ENCODE measurements at regions not wholly inside any gene's neighbourhood (a gene's known extent, or its start where the extent isn't known, plus 50 kb on each side); places are given as distances from the start of the nearest gene placed in this dataset.

GRCh38 chr9:13896922-13897835 lies 416.8 kb downstream of the NFIB start:
- peak; percentile 10 for DNase-seq

- no peak for DNase-seq
Observed at GRCh38 chr9:13896047-13896446, 417.9 kb downstream of the NFIB start.

GRCh38 chr9:13885258-13885657 lies 428.7 kb downstream of the NFIB start:
- DNase-seq: no peak

GRCh38 chr9:13879981-13880380 lies 434.0 kb downstream of the NFIB start:
- no peak for DNase-seq

- no peak for DNase-seq
Observed at GRCh38 chr9:13879011-13879410, 434.9 kb downstream of the NFIB start.

- DNase-seq: no peak
Observed at GRCh38 chr9:13878241-13878711, 435.7 kb downstream of the NFIB start.

- DNase-seq: no peak
Observed at GRCh38 chr9:13876741-13877140, 437.2 kb downstream of the NFIB start.

- no peak for DNase-seq
Observed at GRCh38 chr9:13873203-13873602, 440.7 kb downstream of the NFIB start.

- DNase-seq: no peak
Observed at GRCh38 chr9:13868336-13868735, 445.6 kb downstream of the NFIB start.

GRCh38 chr9:13865869-13866268 lies 448.1 kb downstream of the NFIB start:
- no peak for DNase-seq

GRCh38 chr9:13863112-13863511 lies 450.8 kb downstream of the NFIB start:
- peak; percentile 70 for DNase-seq

- no peak for DNase-seq
Observed at GRCh38 chr9:13862654-13863053, 451.3 kb downstream of the NFIB start.

- DNase-seq: no peak
Observed at GRCh38 chr9:13860946-13861640, 452.8 kb downstream of the NFIB start.

GRCh38 chr9:13860019-13860418 lies 453.9 kb downstream of the NFIB start:
- DNase-seq: no peak

GRCh38 chr9:13857521-13857920 lies 456.4 kb downstream of the NFIB start:
- no peak for DNase-seq

- DNase-seq: no peak
Observed at GRCh38 chr9:13847270-13847669, 466.7 kb downstream of the NFIB start.

- no peak for DNase-seq
Observed at GRCh38 chr9:13845460-13845859, 468.5 kb downstream of the NFIB start.

GRCh38 chr9:13841746-13842462 lies 472.0 kb downstream of the NFIB start:
- DNase-seq: no peak

- DNase-seq: no peak
Observed at GRCh38 chr9:13832446-13832845, 481.5 kb downstream of the NFIB start.

- DNase-seq: no peak
Observed at GRCh38 chr9:13823026-13823425, 490.9 kb downstream of the NFIB start.

- no peak for DNase-seq
Observed at GRCh38 chr9:13817754-13818278, 496.1 kb downstream of the NFIB start.

GRCh38 chr9:13816837-13817236 lies 497.1 kb downstream of the NFIB start:
- no peak for DNase-seq

All from renal pelvis (tissue), 1 donor.